ENCODE measurements at regions not wholly inside any gene's neighbourhood (a gene's known extent, or its start where the extent isn't known, plus 50 kb on each side); places are given as distances from the start of the nearest gene placed in this dataset.

- no peak overlapping the region for H2BK12ac ChIP-seq (ENCODE audit: low read depth, low read length)
- no peak overlapping the region for H3K4me3 ChIP-seq (ENCODE audit: extremely low read depth in 1 of 4, insufficient read depth in 2 of 4, low read depth in 3 of 4, low read length in 4 of 4)
- no peaks in the 10 kb centered on the region for H3K79me2 ChIP-seq (ENCODE audit: control insufficient read depth in 1 of 2, insufficient read depth in 2 of 2, low read length in 2 of 2)
- H2BK120ac ChIP-seq (replicated peaks; ENCODE audit: low read depth, low read length), result no peak overlapping the region
- H2BK5ac ChIP-seq (ENCODE audit: low read depth, low read length), result no peak overlapping the region
- no peak overlapping the region for H4K8ac ChIP-seq (ENCODE audit: extremely low read depth, insufficient read depth, low read length)
- no peaks in the 10 kb centered on the region for H3K79me1 ChIP-seq (ENCODE audit: low read depth, low read length)
- H3K4me1 ChIP-seq (replicated peaks in 1 of 4; ENCODE audit: control insufficient read depth in 3 of 4, insufficient read depth in 4 of 4, low read length in 3 of 4), result peaks cover under 1 to 7% (median 3%) of the 10 kb centered on the region in 4 experiments; a peak in 2 of 7 replicates
- H2BK20ac ChIP-seq (ENCODE audit: low read length), result no peak overlapping the region
- H3K23ac ChIP-seq (ENCODE audit: insufficient read length), result no peak overlapping the region
- no peaks in the 10 kb centered on the region for H3K27me3 ChIP-seq (replicated peaks in 1 of 4; ENCODE audit: control insufficient read depth in 3 of 4, extremely low read depth in 1 of 4, insufficient read depth in 3 of 4, low read length in 3 of 4)
- no peak for DNase-seq (ENCODE audit: low read depth in 1 of 2, low spot score in 2 of 2)
- H3K9ac ChIP-seq (replicated peaks in 1 of 4; ENCODE audit: extremely low read depth in 1 of 4, low read depth in 3 of 4, low read length in 3 of 4), result no peak overlapping the region
- ChIA-PET CTCF (ENCODE audit: partially characterized antibody) (interaction anchor here (1.0 kb wide), 1 partner anchor 450 kb away, joined by 3 read pairs; no protein-coding TSS in a partner anchor), POLR2A (ENCODE audit: partially characterized antibody) (no interaction called here)
- H3K36me3 ChIP-seq (ENCODE audit: control insufficient read depth in 2 of 4, insufficient read depth in 4 of 4, low read length in 3 of 4), result no peaks in the 10 kb centered on the region
- H4K91ac ChIP-seq (replicated peaks; ENCODE audit: insufficient read length, low read length), result no peak overlapping the region
- no peaks in the 10 kb centered on the region for H4K20me1 ChIP-seq (replicated peaks in 1 of 2; ENCODE audit: control insufficient read depth in 1 of 2, insufficient read depth in 2 of 2, low read length in 2 of 2)
- no peak overlapping the region for H2AK5ac ChIP-seq (ENCODE audit: low read depth, low read length)
- H3K4ac ChIP-seq (replicated peaks; ENCODE audit: insufficient read length, low read depth, low read length), result no peak overlapping the region
- no peak overlapping the region for H3K27ac ChIP-seq (ENCODE audit: low read depth, low read length)
- no peaks in the 10 kb centered on the region for H3K23me2 ChIP-seq (ENCODE audit: low read depth, low read length)
- no peak overlapping the region for H2BK15ac ChIP-seq (ENCODE audit: low read length)
- H4K5ac ChIP-seq (ENCODE audit: insufficient read length, low read depth, low read length), result no peak overlapping the region
- WGBS, 2 experiments (ENCODE audit: extremely low coverage in 1 of 2, insufficient coverage in 1 of 2, insufficient read length in 1 of 2, insufficient replicate concordance in 2 of 2, low coverage in 1 of 2, low lambda C conversion rate in 2 of 2, missing lambda C conversion rate in 1 of 2), result 80% methylated on average over 4 of the region's 4 CpGs; no CpG with 5 or more reads in 1 of the 2 experiments
- no peak overlapping the region for H3K4me2 ChIP-seq (ENCODE audit: insufficient read depth in 1 of 2, low read depth in 2 of 2, low read length in 2 of 2)
- no peak overlapping the region for H2AFZ ChIP-seq (ENCODE audit: low read length)
- no peak overlapping the region for H3K14ac ChIP-seq (ENCODE audit: insufficient read length)
- no peak for FAIRE-seq
- no peaks in the 10 kb centered on the region for H3K9me3 ChIP-seq (ENCODE audit: insufficient read depth in 2 of 2, low read depth in 1 of 2, low read length in 1 of 2)
- H3K56ac ChIP-seq (replicated peaks; ENCODE audit: insufficient read length, low read depth, low read length), result no peak overlapping the region
- no peak overlapping the region for H3K18ac ChIP-seq (ENCODE audit: extremely low read depth, low read length)
- TF ChIP-seq EP300 (IDR thresholded peaks at IDR 0.05; ENCODE audit: borderline replicate concordance in 1 of 2, low read depth in 2 of 2, low read length in 2 of 2) (no peak), YY1 (IDR thresholded peaks at IDR 0.05; ENCODE audit: low read depth, low read length) (no peak), SAP30 (IDR thresholded peaks at IDR 0.05; ENCODE audit: insufficient read depth, insufficient replicate concordance, low read length) (no peak), FOSL1 (IDR thresholded peaks at IDR 0.05; ENCODE audit: insufficient read depth, low read depth, low read length) (no peak), RBBP5 (IDR thresholded peaks at IDR 0.05; ENCODE audit: borderline replicate concordance, low read depth, low read length) (no peak), CEBPB (IDR thresholded peaks at IDR 0.05; ENCODE audit: low read depth, low read length) (no peak), JUND (IDR thresholded peaks at IDR 0.05; ENCODE audit: low read length) (no peak), RXRA (IDR thresholded peaks at IDR 0.05; ENCODE audit: insufficient read depth, low read depth, low read length) (no peak), POLR2A (IDR thresholded peaks at IDR 0.05; ENCODE audit: control extremely low read depth in 1 of 2, low read depth in 2 of 2, low read length in 2 of 2) (no peak), CTCF (IDR thresholded peaks at IDR 0.05; ENCODE audit: control extremely low read depth in 1 of 3, insufficient read depth in 1 of 3, low read depth in 1 of 3, low read length in 3 of 3) (no peak), SIX5 (IDR thresholded peaks at IDR 0.05; ENCODE audit: low read depth, low read length) (no peak)
Measured at GRCh38 chr5:53779541-53779981, 219.1 kb downstream of the NDUFS4 start.
